HG03103 (cell line): ENCODE measurements at regions not wholly inside any gene's neighbourhood (a gene's known extent, or its start where the extent isn't known, plus 50 kb on each side); places are given as distances from the start of the nearest gene placed in this dataset.

Source experiments
- ATAC-seq: cut with Tn5 transposase; IDR thresholded peaks from one replicate; pipeline ENCODE4 v1.9.1; 2021; ENCODE audit warnings: low read depth; ENCODE audit not compliant: unreplicated experiment

GRCh38 chr6:94127716-94128115 lies 708.4 kb upstream of the EPHA7 start:
- ATAC-seq, result no peak

GRCh38 chr6:94124333-94124732 lies 705.0 kb upstream of the EPHA7 start:
- no peak for ATAC-seq

- no peak for ATAC-seq
Measured at GRCh38 chr6:94121094-94121493, 701.7 kb upstream of the EPHA7 start.

GRCh38 chr6:94099072-94099471 lies 679.7 kb upstream of the EPHA7 start:
- no peak for ATAC-seq

GRCh38 chr6:94095961-94096360 lies 676.6 kb upstream of the EPHA7 start:
- ATAC-seq, result no peak

- no peak for ATAC-seq
Measured at GRCh38 chr6:94089941-94090340, 670.6 kb upstream of the EPHA7 start.

- no peak for ATAC-seq
Measured at GRCh38 chr6:94088870-94089269, 669.5 kb upstream of the EPHA7 start.

GRCh38 chr6:94074764-94075163 lies 655.4 kb upstream of the EPHA7 start:
- no peak for ATAC-seq

- ATAC-seq, result no peak
Measured at GRCh38 chr6:94071835-94072234, 652.5 kb upstream of the EPHA7 start.

- no peak for ATAC-seq
Measured at GRCh38 chr6:94065707-94066337, 646.5 kb upstream of the EPHA7 start.

GRCh38 chr6:94052749-94053148 lies 633.4 kb upstream of the EPHA7 start:
- ATAC-seq, result no peak

- no peak for ATAC-seq
Measured at GRCh38 chr6:94050515-94050914, 631.2 kb upstream of the EPHA7 start.

- ATAC-seq, result no peak
Measured at GRCh38 chr6:94049001-94049400, 629.6 kb upstream of the EPHA7 start.

- ATAC-seq, result no peak
Measured at GRCh38 chr6:94045099-94045829, 625.9 kb upstream of the EPHA7 start.

- no peak for ATAC-seq
Measured at GRCh38 chr6:94041945-94042709, 622.8 kb upstream of the EPHA7 start.

GRCh38 chr6:94036024-94036423 lies 616.7 kb upstream of the EPHA7 start:
- ATAC-seq, result no peak

- no peak for ATAC-seq
Measured at GRCh38 chr6:94027374-94027773, 608.0 kb upstream of the EPHA7 start.

GRCh38 chr6:94026575-94026974 lies 607.2 kb upstream of the EPHA7 start:
- ATAC-seq, result no peak

GRCh38 chr6:94005835-94006234 lies 586.5 kb upstream of the EPHA7 start:
- ATAC-seq, result no peak

- no peak for ATAC-seq
Measured at GRCh38 chr6:93992976-93993375, 573.6 kb upstream of the EPHA7 start.

GRCh38 chr6:93989630-93990029 lies 570.3 kb upstream of the EPHA7 start:
- ATAC-seq, result no peak

- no peak for ATAC-seq
Measured at GRCh38 chr6:93985953-93986352, 566.6 kb upstream of the EPHA7 start.
